OCI-LY7 (cell line): ENCODE measurements at regions not wholly inside any gene's neighbourhood (a gene's known extent, or its start where the extent isn't known, plus 50 kb on each side); places are given as distances from the start of the nearest gene placed in this dataset.

Experiments
- EZH2phosphoT487 ChIP-seq: fragments of 200-600 bp; sonication (generic); IDR thresholded peaks from 2 replicates; pipeline ENCODE4 v1.6.1; 2018; ENCODE audit warnings: low read depth, borderline replicate concordance, mild to moderate bottlenecking, mixed run types, antibody characterized with exemption, low read length, moderate library complexity, mixed read lengths
- TF ChIP-seq, protein P1 (sequence below): fragments of 200-600 bp; sonication (generic); conservative IDR thresholded peaks from 2 replicates; pipeline ENCODE4 v1.5.1; 2014; ENCODE audit warnings: mild to moderate bottlenecking, antibody characterized with exemption, low read length, moderate library complexity, mixed read lengths

DNA sequence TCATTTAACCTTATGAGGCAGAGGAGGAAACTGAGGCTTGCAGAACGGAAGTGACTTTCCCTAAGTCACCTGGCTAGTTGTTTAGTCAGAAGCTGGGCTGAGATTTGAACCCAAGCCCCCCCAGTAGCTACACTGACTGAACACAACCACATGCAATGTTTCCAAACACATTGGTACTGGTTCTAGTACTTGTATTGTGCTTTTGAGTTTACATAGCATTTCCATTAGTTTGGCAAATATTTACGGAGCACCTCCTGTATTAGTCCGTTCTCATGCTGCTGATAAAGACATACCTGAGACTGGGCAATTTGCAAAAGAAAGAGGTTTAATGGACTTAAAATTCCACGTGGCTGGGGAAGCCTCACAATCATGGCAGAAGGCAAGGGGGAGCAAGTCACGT lies 56.3 kb upstream of the ITGA11 start:
- TF ChIP-seq, protein P1, sequence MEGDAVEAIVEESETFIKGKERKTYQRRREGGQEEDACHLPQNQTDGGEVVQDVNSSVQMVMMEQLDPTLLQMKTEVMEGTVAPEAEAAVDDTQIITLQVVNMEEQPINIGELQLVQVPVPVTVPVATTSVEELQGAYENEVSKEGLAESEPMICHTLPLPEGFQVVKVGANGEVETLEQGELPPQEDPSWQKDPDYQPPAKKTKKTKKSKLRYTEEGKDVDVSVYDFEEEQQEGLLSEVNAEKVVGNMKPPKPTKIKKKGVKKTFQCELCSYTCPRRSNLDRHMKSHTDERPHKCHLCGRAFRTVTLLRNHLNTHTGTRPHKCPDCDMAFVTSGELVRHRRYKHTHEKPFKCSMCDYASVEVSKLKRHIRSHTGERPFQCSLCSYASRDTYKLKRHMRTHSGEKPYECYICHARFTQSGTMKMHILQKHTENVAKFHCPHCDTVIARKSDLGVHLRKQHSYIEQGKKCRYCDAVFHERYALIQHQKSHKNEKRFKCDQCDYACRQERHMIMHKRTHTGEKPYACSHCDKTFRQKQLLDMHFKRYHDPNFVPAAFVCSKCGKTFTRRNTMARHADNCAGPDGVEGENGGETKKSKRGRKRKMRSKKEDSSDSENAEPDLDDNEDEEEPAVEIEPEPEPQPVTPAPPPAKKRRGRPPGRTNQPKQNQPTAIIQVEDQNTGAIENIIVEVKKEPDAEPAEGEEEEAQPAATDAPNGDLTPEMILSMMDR, result no peak
- TF ChIP-seq EZH2phosphoT487, result no peak
